Astrocyte (in vitro differentiated cells and primary cell): ENCODE measurements at regions not wholly inside any gene's neighbourhood (a gene's known extent, or its start where the extent isn't known, plus 50 kb on each side); places are given as distances from the start of the nearest gene placed in this dataset.

Source experiments
- CTCF ChIP-seq: IDR thresholded peaks from 2 replicates; pipeline ENCODE4 v1.5.1; 2011; ENCODE audit warnings: low read depth, mild to moderate bottlenecking, inconsistent platforms, low read length, moderate library complexity; ENCODE audit not compliant: insufficient read depth
- EZH2 ChIP-seq: IDR thresholded peaks from 2 replicates; pipeline ENCODE4 v1.6.1; 2012; ENCODE audit warnings: mild to moderate bottlenecking, low read length, inconsistent platforms; ENCODE audit not compliant: insufficient read depth

- TF ChIP-seq EZH2 (no peak), CTCF (no peak)
These were observed 785.3 kb downstream of the ROBO2 start for GRCh38 chr3:77825001-77825827.
